ENCODE measurements at regions not wholly inside any gene's neighbourhood (a gene's known extent, or its start where the extent isn't known, plus 50 kb on each side); places are given as distances from the start of the nearest gene placed in this dataset.

DNA sequence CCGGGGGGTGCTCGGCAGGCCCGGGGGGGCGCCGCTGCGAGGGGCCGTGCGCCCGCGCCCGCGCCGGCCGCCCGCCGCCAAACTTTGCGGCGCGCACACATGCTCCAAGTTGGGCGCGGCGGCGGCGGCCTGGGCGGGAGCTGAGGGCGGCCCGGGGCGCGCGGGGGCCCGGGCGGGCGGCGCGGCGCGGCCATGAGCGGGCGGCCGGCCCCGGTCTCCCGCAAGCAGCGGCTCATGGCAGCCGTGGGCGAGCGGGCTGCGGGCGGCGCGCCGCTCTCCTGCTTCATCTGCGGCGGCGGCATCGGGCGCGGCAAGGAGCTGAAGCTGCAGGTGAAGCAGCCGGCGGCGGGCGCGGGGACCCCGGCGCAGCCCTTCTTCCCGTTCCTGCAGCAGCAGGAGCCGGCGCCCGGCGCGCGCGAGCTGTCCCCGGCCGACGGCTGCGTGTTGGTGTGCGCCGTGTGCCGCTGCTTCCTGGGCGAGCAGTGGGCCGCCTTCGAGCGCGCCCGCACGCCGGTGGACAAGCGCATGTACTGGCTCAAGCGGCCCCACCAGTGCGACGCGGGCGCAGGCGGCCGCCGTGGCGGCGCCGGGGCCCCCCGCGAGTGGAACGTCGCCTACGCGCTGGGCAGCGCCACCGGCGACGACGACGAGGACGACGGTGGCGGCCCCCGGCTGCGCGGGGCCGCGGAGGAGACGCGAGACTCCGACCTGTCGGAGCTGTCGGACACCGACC, 57.2 kb upstream of the CIBAR2 start:
- no peak overlapping the region for H3K27ac ChIP-seq
- H3K27me3 ChIP-seq, result peaks cover 94% of the 10 kb centered on the region
- no peak overlapping the region for H3K4me3 ChIP-seq (ENCODE audit: low read depth in 1 of 2, low read length in 1 of 2)
- TF ChIP-seq, protein P1, sequence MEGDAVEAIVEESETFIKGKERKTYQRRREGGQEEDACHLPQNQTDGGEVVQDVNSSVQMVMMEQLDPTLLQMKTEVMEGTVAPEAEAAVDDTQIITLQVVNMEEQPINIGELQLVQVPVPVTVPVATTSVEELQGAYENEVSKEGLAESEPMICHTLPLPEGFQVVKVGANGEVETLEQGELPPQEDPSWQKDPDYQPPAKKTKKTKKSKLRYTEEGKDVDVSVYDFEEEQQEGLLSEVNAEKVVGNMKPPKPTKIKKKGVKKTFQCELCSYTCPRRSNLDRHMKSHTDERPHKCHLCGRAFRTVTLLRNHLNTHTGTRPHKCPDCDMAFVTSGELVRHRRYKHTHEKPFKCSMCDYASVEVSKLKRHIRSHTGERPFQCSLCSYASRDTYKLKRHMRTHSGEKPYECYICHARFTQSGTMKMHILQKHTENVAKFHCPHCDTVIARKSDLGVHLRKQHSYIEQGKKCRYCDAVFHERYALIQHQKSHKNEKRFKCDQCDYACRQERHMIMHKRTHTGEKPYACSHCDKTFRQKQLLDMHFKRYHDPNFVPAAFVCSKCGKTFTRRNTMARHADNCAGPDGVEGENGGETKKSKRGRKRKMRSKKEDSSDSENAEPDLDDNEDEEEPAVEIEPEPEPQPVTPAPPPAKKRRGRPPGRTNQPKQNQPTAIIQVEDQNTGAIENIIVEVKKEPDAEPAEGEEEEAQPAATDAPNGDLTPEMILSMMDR (IDR thresholded peaks at IDR 0.05), result no peak
- H3K4me1 ChIP-seq (ENCODE audit: control insufficient read depth in 1 of 2, insufficient read depth in 1 of 2, low read depth in 1 of 2, low read length in 1 of 2), result no peaks in the 10 kb centered on the region
- H3K9me3 ChIP-seq, result no peaks in the 10 kb centered on the region
- no peaks in the 10 kb centered on the region for H3K36me3 ChIP-seq

DNA sequence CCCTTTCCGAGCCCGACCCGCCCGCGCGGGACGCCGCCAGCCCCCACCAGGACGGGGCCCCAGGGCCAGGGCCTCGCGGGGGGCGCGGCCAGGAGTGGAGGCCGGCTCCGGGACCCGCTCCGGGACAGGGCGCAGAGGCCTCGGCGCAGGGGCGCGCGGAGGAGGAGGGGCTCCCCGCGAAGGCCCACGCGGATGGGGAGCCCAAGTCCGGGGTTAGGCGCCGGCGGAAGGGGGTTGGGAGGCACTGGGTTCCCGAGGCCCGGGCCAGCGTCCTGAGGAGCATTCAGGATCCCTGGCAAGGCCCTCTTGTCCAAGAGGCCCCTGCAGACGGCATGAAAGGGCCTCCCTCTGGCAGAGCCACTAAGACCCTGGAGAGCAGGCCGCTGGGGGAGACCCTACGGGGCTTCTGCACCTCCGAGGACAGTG, 57.8 kb upstream of the CIBAR2 start:
- peaks cover 96% of the 10 kb centered on the region for H3K27me3 ChIP-seq
- H3K4me3 ChIP-seq (ENCODE audit: low read depth in 1 of 2, low read length in 1 of 2), result no peak overlapping the region
- TF ChIP-seq, protein P1 (IDR thresholded peaks at IDR 0.05), result no peak
- H3K9me3 ChIP-seq, result no peaks in the 10 kb centered on the region
- no peak overlapping the region for H3K27ac ChIP-seq
- H3K4me1 ChIP-seq (ENCODE audit: control insufficient read depth in 1 of 2, insufficient read depth in 1 of 2, low read depth in 1 of 2, low read length in 1 of 2), result no peaks in the 10 kb centered on the region
- H3K36me3 ChIP-seq, result no peaks in the 10 kb centered on the region

DNA sequence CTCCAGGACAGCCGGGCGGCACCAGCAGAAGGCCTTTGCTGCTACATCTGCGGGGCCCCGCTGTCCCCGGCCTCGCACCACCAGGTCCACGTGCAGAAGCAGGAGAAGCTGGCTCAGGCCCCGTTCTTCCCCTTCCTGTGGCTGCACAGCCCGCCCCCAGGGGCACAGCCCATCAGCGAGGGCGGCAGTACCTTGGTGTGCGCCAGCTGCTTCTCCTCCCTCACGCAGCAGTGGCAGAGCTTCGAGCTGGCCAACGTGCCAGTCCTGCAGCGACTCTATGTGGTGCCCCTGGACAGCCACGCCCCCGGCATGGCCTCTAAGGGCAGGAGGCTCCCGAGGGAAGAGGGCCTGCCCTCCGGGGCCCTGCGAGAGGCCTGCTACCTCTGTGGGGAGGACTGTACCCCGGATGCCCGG, 58.3 kb upstream of the CIBAR2 start:
- Histone ChIP-seq H3K27ac (no peak overlapping the region), H3K27me3 (peaks cover 96% of the 10 kb centered on the region), H3K4me3 (ENCODE audit: low read depth in 1 of 2, low read length in 1 of 2) (no peak overlapping the region), H3K9me3 (no peaks in the 10 kb centered on the region), H3K36me3 (no peaks in the 10 kb centered on the region), H3K4me1 (ENCODE audit: control insufficient read depth in 1 of 2, insufficient read depth in 1 of 2, low read depth in 1 of 2, low read length in 1 of 2) (no peaks in the 10 kb centered on the region)
- TF ChIP-seq, protein P1 (IDR thresholded peaks at IDR 0.05), result no peak

DNA sequence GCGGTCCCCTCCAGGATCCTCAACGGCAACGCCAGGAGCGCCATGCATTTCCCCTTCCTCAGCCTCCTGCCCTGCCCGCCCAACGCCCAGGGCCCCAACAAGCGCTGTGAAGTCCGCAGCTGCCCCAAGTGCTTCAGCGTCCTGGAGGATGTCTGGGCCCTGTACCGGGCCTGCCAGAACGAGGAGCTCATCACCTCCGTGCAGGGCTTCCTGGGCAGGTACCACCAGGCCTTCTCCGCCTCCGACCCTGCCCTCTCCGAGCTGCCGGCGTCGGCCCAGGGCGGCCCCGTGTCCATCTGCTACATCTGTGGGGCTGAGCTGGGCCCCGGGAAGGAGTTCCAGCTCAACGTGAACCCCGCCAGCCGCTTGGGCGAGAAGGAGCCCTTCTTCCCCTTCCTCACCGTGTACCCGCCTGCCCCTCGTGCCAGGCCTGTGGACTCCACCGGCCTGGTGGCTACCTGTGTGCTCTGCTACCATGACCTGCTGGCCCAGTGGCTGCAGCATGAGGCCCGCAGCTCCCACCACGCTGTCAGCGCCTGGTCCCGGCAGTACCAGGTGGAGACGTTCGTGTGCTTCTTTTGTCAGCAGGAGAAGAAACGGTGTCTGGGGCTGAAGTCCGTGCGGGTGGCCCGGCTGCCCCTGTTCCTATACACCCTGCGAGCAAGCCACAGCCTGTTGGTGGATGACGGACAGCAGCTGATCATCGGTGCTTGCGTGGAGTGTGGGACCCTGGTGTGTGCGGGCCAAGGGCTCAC, 58.9 kb upstream of the CIBAR2 start:
- Histone ChIP-seq H3K4me1 (ENCODE audit: control insufficient read depth in 1 of 2, insufficient read depth in 1 of 2, low read depth in 1 of 2, low read length in 1 of 2) (no peaks in the 10 kb centered on the region), H3K4me3 (ENCODE audit: low read depth in 1 of 2, low read length in 1 of 2) (no peak overlapping the region), H3K27me3 (peaks cover 96% of the 10 kb centered on the region), H3K9me3 (no peaks in the 10 kb centered on the region), H3K27ac (no peak overlapping the region), H3K36me3 (no peaks in the 10 kb centered on the region)
- TF ChIP-seq, protein P1 (IDR thresholded peaks at IDR 0.05), result no peak

DNA sequence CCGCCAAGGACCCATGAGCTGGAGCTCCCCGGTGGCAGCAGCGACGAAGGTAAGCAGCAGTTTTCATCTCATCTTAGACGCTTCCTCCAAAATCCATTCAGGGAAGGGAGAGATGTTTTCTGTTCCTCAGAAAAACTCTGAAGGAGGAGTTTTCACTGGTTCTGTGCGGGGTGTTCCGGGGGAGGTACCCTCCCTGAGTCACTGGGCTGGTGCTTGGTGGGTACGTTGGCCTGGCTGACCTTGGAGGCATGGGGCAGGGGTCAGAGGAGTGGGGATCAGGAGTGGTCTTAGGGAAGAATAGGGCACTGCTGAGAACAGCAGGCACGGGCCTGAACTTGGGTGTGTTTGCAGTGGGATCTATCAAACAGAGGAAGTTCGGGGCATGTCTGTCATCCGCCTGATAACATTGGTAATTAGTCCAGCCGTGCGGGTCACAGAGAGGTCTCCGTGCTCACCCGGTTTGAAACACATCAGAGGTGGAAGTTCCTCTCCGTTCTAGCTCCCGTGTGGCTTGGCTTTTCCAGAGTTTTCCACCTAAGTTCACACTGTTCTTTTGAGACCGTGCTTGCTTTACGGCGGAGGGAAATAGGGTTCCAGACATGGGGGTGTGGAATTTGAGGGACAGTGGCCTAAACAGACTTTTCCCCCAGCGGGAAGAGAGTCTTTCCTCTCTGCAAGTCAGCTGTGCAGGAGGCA, 59.6 kb upstream of the CIBAR2 start:
- no peak overlapping the region for H3K4me3 ChIP-seq (ENCODE audit: low read depth in 1 of 2, low read length in 1 of 2)
- no peak overlapping the region for H3K27ac ChIP-seq
- no peaks in the 10 kb centered on the region for H3K36me3 ChIP-seq
- TF ChIP-seq, protein P1 (IDR thresholded peaks at IDR 0.05), result no peak
- no peaks in the 10 kb centered on the region for H3K9me3 ChIP-seq
- no peaks in the 10 kb centered on the region for H3K4me1 ChIP-seq (ENCODE audit: control insufficient read depth in 1 of 2, insufficient read depth in 1 of 2, low read depth in 1 of 2, low read length in 1 of 2)
- H3K27me3 ChIP-seq, result peaks cover 96% of the 10 kb centered on the region
